Caco-2 (cell line): ENCODE measurements at regions not wholly inside any gene's neighbourhood (a gene's known extent, or its start where the extent isn't known, plus 50 kb on each side); places are given as distances from the start of the nearest gene placed in this dataset.

Experiments used
- BruUV-seq: library from RNA; stranded (reverse); fragments of 400-500 nt; replicated peaks from 2 replicates; lab custom pipeline; 2021; lab: Mats Ljungman, UMichigan
- CTCF ChIA-PET: fragments of 300-600 bp; sonication (Branson Sonifier 250); formaldehyde crosslinking; loops from one replicate; lab custom pipeline; 2022; ENCODE audit warnings: antibody characterized with exemption; lab: Charles Lee
- POLR2A ChIA-PET: fragments of 300-600 bp; sonication (Branson Sonifier 250); formaldehyde crosslinking; loops from one replicate; lab custom pipeline; 2022; ENCODE audit warnings: antibody characterized with exemption; lab: Charles Lee
- DNase-seq, 2 experiments: peaks; one replicate each; pipeline versions ENCODE4 v3.0.0 to v3.0.0-alpha.2; 2020 to 2022
- H3K27me3 ChIP-seq: replicated peaks from 2 replicates; pipeline ENCODE4 v1.6.0; 2011; ENCODE audit warnings: low read length; ENCODE audit not compliant: control insufficient read depth, insufficient read depth
- H3K36me3 ChIP-seq: 2 replicates; pipeline ENCODE4 v1.5.1; 2011; ENCODE audit warnings: low read length; ENCODE audit not compliant: control insufficient read depth, insufficient read depth
- H3K4me1 ChIP-seq: fragments of 250-450 bp; sonication (Bioruptor Pico); 2 replicates; pipeline ENCODE4 v1.5.1; 2020; ENCODE audit warnings: mild to moderate bottlenecking
- H3K4me3 ChIP-seq: 2 replicates; pipeline ENCODE4 v1.5.1; 2011; ENCODE audit warnings: low read depth, mild to moderate bottlenecking, control low read depth, low read length
- H3K9me3 ChIP-seq: fragments of 250-450 bp; sonication (Bioruptor Pico); 2 replicates; pipeline ENCODE4 v1.5.1; 2020; ENCODE audit warnings: mild to moderate bottlenecking, moderate library complexity
- H3K27ac Mint-ChIP-seq: one replicate; pipeline ENCODE4 v1.8.0; 2022; ENCODE audit warnings: mixed read lengths; ENCODE audit not compliant: unreplicated experiment
- H3K27me3 Mint-ChIP-seq: one replicate; pipeline ENCODE4 v1.8.0; 2022; ENCODE audit warnings: mixed read lengths; ENCODE audit not compliant: insufficient read depth, unreplicated experiment
- H3K36me3 Mint-ChIP-seq: one replicate; pipeline ENCODE4 v1.8.0; 2022; ENCODE audit warnings: mild to moderate bottlenecking, mixed read lengths; ENCODE audit not compliant: insufficient read depth, unreplicated experiment
- H3K4me1 Mint-ChIP-seq: one replicate; pipeline ENCODE4 v1.8.0; 2022; ENCODE audit warnings: low read depth, mixed read lengths; ENCODE audit not compliant: unreplicated experiment
- H3K4me3 Mint-ChIP-seq: one replicate; pipeline ENCODE4 v1.8.0; 2022; ENCODE audit warnings: mild to moderate bottlenecking, moderate library complexity, mixed read lengths; ENCODE audit not compliant: unreplicated experiment
- H3K9me3 Mint-ChIP-seq: one replicate; pipeline ENCODE4 v1.8.0; 2022; ENCODE audit warnings: mixed read lengths; ENCODE audit not compliant: unreplicated experiment
- intact Hi-C: fragments of 100-400 bp; cut with micrococcal nuclease; formaldehyde crosslinking; loops from one replicate; pipeline ENCODE4 v1.10.0; 2022; ENCODE audit not compliant: unreplicated experiment
- TF ChIP-seq, protein P1 (sequence below), 2 experiments: fragments of 200-600 bp in 1 of 2; IDR thresholded peaks; 1 replicate in 1 of 2; 2 replicates in 1 of 2; pipeline versions ENCODE4 v1.5.1 to v1.8.0; 2011 to 2022; ENCODE audit warnings: antibody characterized with exemption in 1 of 2, control low read depth in 1 of 2, inconsistent platforms in 1 of 2, low read depth in 1 of 2, low read length in 1 of 2, mild to moderate bottlenecking in 1 of 2, moderate library complexity in 1 of 2; ENCODE audit not compliant: insufficient read depth in 1 of 2, severe bottlenecking in 1 of 2, unreplicated experiment in 1 of 2

DNA sequence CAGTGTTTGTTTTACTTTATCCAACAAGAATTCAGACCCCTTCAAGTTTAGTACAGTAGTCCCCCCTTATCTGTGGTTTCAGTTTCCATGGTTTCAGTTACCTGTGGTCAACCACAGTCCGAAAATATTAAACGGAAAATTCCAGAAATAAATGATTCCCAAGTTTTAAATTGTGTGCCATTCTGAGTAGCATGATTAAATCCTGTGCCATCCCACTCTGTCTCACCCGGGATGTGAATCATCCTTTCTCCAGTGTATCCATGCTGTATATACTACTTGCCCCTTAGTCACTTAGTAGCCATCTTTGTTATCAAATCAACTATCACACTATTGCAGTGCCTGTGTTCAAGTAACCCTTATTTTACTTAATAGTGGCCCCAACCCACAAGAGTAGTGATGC lies 153.8 kb upstream of the RASA1 start:
- POLR2A ChIA-PET = no interaction called here
- BruUV-seq = no TSS peak
- no peak for DNase-seq
- TF ChIP-seq, protein P1, sequence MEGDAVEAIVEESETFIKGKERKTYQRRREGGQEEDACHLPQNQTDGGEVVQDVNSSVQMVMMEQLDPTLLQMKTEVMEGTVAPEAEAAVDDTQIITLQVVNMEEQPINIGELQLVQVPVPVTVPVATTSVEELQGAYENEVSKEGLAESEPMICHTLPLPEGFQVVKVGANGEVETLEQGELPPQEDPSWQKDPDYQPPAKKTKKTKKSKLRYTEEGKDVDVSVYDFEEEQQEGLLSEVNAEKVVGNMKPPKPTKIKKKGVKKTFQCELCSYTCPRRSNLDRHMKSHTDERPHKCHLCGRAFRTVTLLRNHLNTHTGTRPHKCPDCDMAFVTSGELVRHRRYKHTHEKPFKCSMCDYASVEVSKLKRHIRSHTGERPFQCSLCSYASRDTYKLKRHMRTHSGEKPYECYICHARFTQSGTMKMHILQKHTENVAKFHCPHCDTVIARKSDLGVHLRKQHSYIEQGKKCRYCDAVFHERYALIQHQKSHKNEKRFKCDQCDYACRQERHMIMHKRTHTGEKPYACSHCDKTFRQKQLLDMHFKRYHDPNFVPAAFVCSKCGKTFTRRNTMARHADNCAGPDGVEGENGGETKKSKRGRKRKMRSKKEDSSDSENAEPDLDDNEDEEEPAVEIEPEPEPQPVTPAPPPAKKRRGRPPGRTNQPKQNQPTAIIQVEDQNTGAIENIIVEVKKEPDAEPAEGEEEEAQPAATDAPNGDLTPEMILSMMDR (IDR thresholded peaks at IDR 0.05; ENCODE audit: insufficient read depth in 1 of 2, low read depth in 1 of 2, low read length in 1 of 2, severe bottlenecking in 1 of 2, unreplicated experiment in 1 of 2) = no peak
- Mint-ChIP-seq H3K4me3 (no peak overlapping the region), H3K27me3 (peaks cover 6% of the 10 kb centered on the region), H3K4me1 (no peaks in the 10 kb centered on the region), H3K27ac (no peak overlapping the region), H3K9me3 (no peaks in the 10 kb centered on the region), H3K36me3 (no peaks in the 10 kb centered on the region)
- CTCF ChIA-PET = no interaction called here
- H3K27me3 ChIP-seq = no peaks in the 10 kb centered on the region
- no peaks in the 10 kb centered on the region for H3K9me3 ChIP-seq
- H3K36me3 ChIP-seq = no peaks in the 10 kb centered on the region
- intact Hi-C loops = no loop called here
- no peak overlapping the region for H3K4me3 ChIP-seq
- H3K4me1 ChIP-seq = no peaks in the 10 kb centered on the region

DNA sequence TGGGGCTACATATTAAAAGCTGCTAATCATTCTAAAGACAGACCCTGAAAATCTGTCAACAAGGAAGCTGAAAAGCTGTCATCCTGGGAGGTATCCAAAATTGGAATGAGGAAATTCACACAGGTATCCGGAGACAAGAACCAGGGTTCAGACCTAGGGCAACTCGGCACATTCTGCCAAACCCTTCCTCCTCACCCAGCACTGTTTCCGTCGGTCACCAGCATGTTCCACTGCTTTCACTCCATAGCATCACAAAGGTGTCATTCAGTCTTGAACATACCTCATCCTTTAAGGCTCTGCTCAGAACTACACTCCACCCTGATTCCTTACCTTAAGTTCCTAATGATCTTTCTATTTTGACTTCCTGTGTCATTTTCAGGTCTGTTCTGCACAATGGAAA lies 153.1 kb upstream of the RASA1 start:
- H3K4me1 ChIP-seq = no peaks in the 10 kb centered on the region
- H3K9me3 ChIP-seq = no peaks in the 10 kb centered on the region
- no TSS peak for BruUV-seq
- Mint-ChIP-seq H3K4me1 (no peaks in the 10 kb centered on the region), H3K36me3 (no peaks in the 10 kb centered on the region), H3K27me3 (peaks cover 6% of the 10 kb centered on the region), H3K27ac (no peak overlapping the region), H3K4me3 (no peak overlapping the region), H3K9me3 (no peaks in the 10 kb centered on the region)
- CTCF ChIA-PET = no interaction called here
- TF ChIP-seq, protein P1 (IDR thresholded peaks at IDR 0.05; ENCODE audit: insufficient read depth in 1 of 2, low read depth in 1 of 2, low read length in 1 of 2, severe bottlenecking in 1 of 2, unreplicated experiment in 1 of 2) = no peak
- intact Hi-C loops = no loop called here
- no peaks in the 10 kb centered on the region for H3K27me3 ChIP-seq
- no peaks in the 10 kb centered on the region for H3K36me3 ChIP-seq
- DNase-seq = no peak
- no peak overlapping the region for H3K4me3 ChIP-seq
- POLR2A ChIA-PET = no interaction called here

DNA sequence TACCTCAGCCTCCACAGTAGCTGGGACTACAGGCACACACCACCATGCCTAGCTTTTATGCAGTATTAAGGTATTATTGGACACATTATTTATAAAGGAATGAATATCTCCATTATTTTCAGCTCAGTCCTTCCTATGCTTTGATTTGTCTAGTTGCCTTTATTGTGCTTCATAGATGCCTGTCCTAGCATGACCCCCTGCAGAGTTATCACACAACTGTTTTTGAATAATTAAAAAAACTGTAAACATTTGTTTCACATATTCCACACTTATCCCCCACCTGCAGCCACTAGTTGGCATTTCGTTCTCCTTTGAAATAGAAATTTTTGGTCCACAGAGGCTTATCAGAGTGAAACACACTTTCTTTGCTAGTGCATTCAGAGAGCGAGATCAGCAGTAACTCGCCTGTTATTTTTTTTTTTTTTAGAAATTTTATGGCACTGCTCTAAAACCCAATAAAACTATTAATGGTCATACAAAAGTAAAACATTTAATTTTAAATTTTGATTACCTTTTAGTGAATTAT lies 151.8 kb upstream of the RASA1 start:
- H3K27ac Mint-ChIP-seq = no peak overlapping the region
- POLR2A ChIA-PET = no interaction called here

More for the DNA sequence above, 151.8 kb upstream of the RASA1 start:
- H3K27me3 ChIP-seq = no peaks in the 10 kb centered on the region
- no peaks in the 10 kb centered on the region for H3K9me3 ChIP-seq
- CTCF ChIA-PET = no interaction called here
- peaks cover 6% of the 10 kb centered on the region for H3K27me3 Mint-ChIP-seq
- H3K4me3 Mint-ChIP-seq = no peak overlapping the region
- DNase-seq = no peak
- no peaks in the 10 kb centered on the region for H3K4me1 Mint-ChIP-seq
- TF ChIP-seq, protein P1 (IDR thresholded peaks at IDR 0.05; ENCODE audit: insufficient read depth in 1 of 2, low read depth in 1 of 2, low read length in 1 of 2, severe bottlenecking in 1 of 2, unreplicated experiment in 1 of 2) = no peak
- H3K9me3 Mint-ChIP-seq = no peaks in the 10 kb centered on the region
- no peaks in the 10 kb centered on the region for H3K36me3 ChIP-seq
- no peaks in the 10 kb centered on the region for H3K36me3 Mint-ChIP-seq
- BruUV-seq = no TSS peak
- intact Hi-C loops = no loop called here
- no peaks in the 10 kb centered on the region for H3K4me1 ChIP-seq
- H3K4me3 ChIP-seq = no peak overlapping the region
